ENCODE measurements at regions not wholly inside any gene's neighbourhood (a gene's known extent, or its start where the extent isn't known, plus 50 kb on each side); places are given as distances from the start of the nearest gene placed in this dataset.

DNA sequence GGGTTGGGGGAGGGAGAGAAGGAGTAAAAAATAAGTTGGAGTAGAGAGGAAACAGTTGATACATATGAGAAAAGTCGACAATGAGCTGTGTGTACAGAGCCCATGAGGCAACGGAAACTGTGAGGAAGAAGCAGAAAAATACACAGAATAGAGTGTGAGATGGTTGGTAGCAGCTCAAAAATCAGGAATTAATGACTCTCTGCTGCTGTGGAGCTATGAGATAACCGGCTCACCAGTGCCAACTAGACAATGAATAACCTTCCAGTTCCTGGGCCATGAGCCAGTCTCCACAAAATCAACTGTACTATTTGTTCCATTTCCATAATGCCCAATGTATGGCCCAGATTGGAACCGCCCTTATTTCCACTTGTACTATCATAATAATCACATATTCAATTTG, 53.1 kb upstream of the NREP start:
- TF ChIP-seq, protein P1, sequence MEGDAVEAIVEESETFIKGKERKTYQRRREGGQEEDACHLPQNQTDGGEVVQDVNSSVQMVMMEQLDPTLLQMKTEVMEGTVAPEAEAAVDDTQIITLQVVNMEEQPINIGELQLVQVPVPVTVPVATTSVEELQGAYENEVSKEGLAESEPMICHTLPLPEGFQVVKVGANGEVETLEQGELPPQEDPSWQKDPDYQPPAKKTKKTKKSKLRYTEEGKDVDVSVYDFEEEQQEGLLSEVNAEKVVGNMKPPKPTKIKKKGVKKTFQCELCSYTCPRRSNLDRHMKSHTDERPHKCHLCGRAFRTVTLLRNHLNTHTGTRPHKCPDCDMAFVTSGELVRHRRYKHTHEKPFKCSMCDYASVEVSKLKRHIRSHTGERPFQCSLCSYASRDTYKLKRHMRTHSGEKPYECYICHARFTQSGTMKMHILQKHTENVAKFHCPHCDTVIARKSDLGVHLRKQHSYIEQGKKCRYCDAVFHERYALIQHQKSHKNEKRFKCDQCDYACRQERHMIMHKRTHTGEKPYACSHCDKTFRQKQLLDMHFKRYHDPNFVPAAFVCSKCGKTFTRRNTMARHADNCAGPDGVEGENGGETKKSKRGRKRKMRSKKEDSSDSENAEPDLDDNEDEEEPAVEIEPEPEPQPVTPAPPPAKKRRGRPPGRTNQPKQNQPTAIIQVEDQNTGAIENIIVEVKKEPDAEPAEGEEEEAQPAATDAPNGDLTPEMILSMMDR (IDR thresholded peaks at IDR 0.05) = no peak
- TF ChIP-seq POLR2A (IDR thresholded peaks at IDR 0.05) (no peak), EP300 (IDR thresholded peaks at IDR 0.05) (no peak)
